Cardiac septum (tissue), 1 donor: ENCODE measurements at regions not wholly inside any gene's neighbourhood (a gene's known extent, or its start where the extent isn't known, plus 50 kb on each side); places are given as distances from the start of the nearest gene placed in this dataset.

Experiments
- DNase-seq: peaks from one replicate; pipeline ENCODE4 v3.0.0-alpha.2; 2020; ENCODE audit warnings: low spot score
- intact Hi-C: fragments of 100-400 bp; cut with DNase I; formaldehyde crosslinking; loops from one replicate; pipeline ENCODE4 v1.14.0; 2022
- donor health status: DM: no; HTN: no; CAD: no.

- DNase-seq, result no peak
- intact Hi-C loops, result no loop called here
Observed at GRCh38 chr2:65834771-65835475, 402.5 kb upstream of the SPRED2 start.

- no peak for DNase-seq
- intact Hi-C loops, result no loop called here
Observed at GRCh38 chr2:65834062-65834461, 401.7 kb upstream of the SPRED2 start.

- intact Hi-C loops, result no loop called here
- no peak for DNase-seq
Observed at GRCh38 chr2:65831509-65831908, 399.1 kb upstream of the SPRED2 start.

- intact Hi-C loops, result no loop called here
- DNase-seq, result no peak
Observed at GRCh38 chr2:65826567-65826966, 394.2 kb upstream of the SPRED2 start.

- no peak for DNase-seq
- intact Hi-C loops, result no loop called here
Observed at GRCh38 chr2:65823511-65823910, 391.1 kb upstream of the SPRED2 start.

- intact Hi-C loops, result no loop called here
Observed at GRCh38 chr2:65820454-65820853, 388.1 kb upstream of the SPRED2 start.

GRCh38 chr2:65819963-65820362 is 387.6 kb upstream of the SPRED2 start:
- intact Hi-C loops, result no loop called here
- DNase-seq, result no peak

More at GRCh38 chr2:65820454-65820853, 388.1 kb upstream of the SPRED2 start:
- no peak for DNase-seq

- intact Hi-C loops, result no loop called here
Observed at GRCh38 chr2:65818873-65819451, 386.6 kb upstream of the SPRED2 start.

GRCh38 chr2:65813631-65814173 is 381.3 kb upstream of the SPRED2 start:
- DNase-seq, result no peak
- intact Hi-C loops, result no loop called here

More at GRCh38 chr2:65818873-65819451, 386.6 kb upstream of the SPRED2 start:
- no peak for DNase-seq

- DNase-seq, result no peak
- intact Hi-C loops, result no loop called here
Observed at GRCh38 chr2:65812887-65813286, 380.5 kb upstream of the SPRED2 start.

GRCh38 chr2:65807942-65808341 is 375.5 kb upstream of the SPRED2 start:
- DNase-seq, result no peak
- intact Hi-C loops, result no loop called here

GRCh38 chr2:65804777-65805176 is 372.4 kb upstream of the SPRED2 start:
- intact Hi-C loops, result no loop called here
- DNase-seq, result no peak

GRCh38 chr2:65802298-65802942 is 370.0 kb upstream of the SPRED2 start:
- DNase-seq, result no peak
- intact Hi-C loops, result no loop called here

- intact Hi-C loops, result no loop called here
- no peak for DNase-seq
Observed at GRCh38 chr2:65800998-65801397, 368.6 kb upstream of the SPRED2 start.

- no peak for DNase-seq
- intact Hi-C loops, result no loop called here
Observed at GRCh38 chr2:65799141-65799854, 366.9 kb upstream of the SPRED2 start.

- intact Hi-C loops, result no loop called here
- no peak for DNase-seq
Observed at GRCh38 chr2:65798641-65799040, 366.2 kb upstream of the SPRED2 start.

- intact Hi-C loops, result no loop called here
- no peak for DNase-seq
Observed at GRCh38 chr2:65794994-65795393, 362.6 kb upstream of the SPRED2 start.

- intact Hi-C loops, result no loop called here
- DNase-seq, result no peak
Observed at GRCh38 chr2:65791404-65791975, 359.1 kb upstream of the SPRED2 start.

GRCh38 chr2:65790676-65790935 is 358.2 kb upstream of the SPRED2 start:
- intact Hi-C loops, result no loop called here
- no peak for DNase-seq
